CD4-positive, alpha-beta T cell (primary cell): ENCODE measurements at regions not wholly inside any gene's neighbourhood (a gene's known extent, or its start where the extent isn't known, plus 50 kb on each side); places are given as distances from the start of the nearest gene placed in this dataset.

Source experiments
- ATAC-seq: fragments of 200-7000 bp; cut with Tn5 transposase; one replicate; pipeline ENCODE4 v1.10.0; 2022; ENCODE audit warnings: mild to moderate bottlenecking; ENCODE audit not compliant: poor library complexity
- CTCF ChIA-PET: fragments of 350-600 bp; sonication (Branson Sonifier 250); formaldehyde crosslinking; loops from one replicate; lab custom pipeline; 2021; ENCODE audit warnings: antibody characterized with exemption, inconsistent platforms; lab: Charles Lee
- POLR2A ChIA-PET: fragments of 350-600 bp; sonication (Branson Sonifier 250); formaldehyde crosslinking; loops from one replicate; lab custom pipeline; 2021; ENCODE audit warnings: antibody characterized with exemption, inconsistent platforms; lab: Charles Lee
- DNase-seq, 14 experiments: peaks; one replicate each; pipeline ENCODE4 v3.0.0-alpha.2; 2013 to 2020; ENCODE audit warnings: mixed read lengths in 2 of 14
- H3K27ac ChIP-seq, 2 donors: one replicate each; pipeline versions ENCODE4 v1.5.1 to v1.7.0; 2013; ENCODE audit warnings: low read length in 2 of 2, low read depth in 1 of 2, mild to moderate bottlenecking in 1 of 2
- H3K27me3 ChIP-seq, 2 experiments: 1 replicate in 1 of 2; 2 replicates in 1 of 2; pipeline versions ENCODE4 v1.6.1 to v1.7.0; 2013; ENCODE audit warnings: low read length in 2 of 2, control low read depth in 1 of 2, mild to moderate bottlenecking in 1 of 2, moderate library complexity in 1 of 2; ENCODE audit not compliant: insufficient read depth in 2 of 2, control insufficient read depth in 1 of 2
- H3K36me3 ChIP-seq: one replicate; pipeline ENCODE4 v1.6.1; 2013; ENCODE audit warnings: low read length, control low read depth; ENCODE audit not compliant: insufficient read depth
- H3K4me1 ChIP-seq: one replicate; pipeline ENCODE4 v1.6.1; 2013; ENCODE audit warnings: low read length, control low read depth; ENCODE audit not compliant: insufficient read depth
- H3K4me3 ChIP-seq: one replicate; pipeline ENCODE4 v1.5.1; 2013; ENCODE audit warnings: mild to moderate bottlenecking, low read length, moderate library complexity
- H3K9me3 ChIP-seq, 2 experiments: 1 replicate in 1 of 2; 2 replicates in 1 of 2; pipeline versions ENCODE4 v1.6.1 to v1.7.0; 2013; ENCODE audit warnings: low read length in 2 of 2, mild to moderate bottlenecking in 2 of 2, control low read depth in 1 of 2, moderate library complexity in 1 of 2; ENCODE audit not compliant: control insufficient read depth in 1 of 2, insufficient read depth in 1 of 2
- H3K27ac Mint-ChIP-seq: one replicate; pipeline ENCODE4 v1.8.0; 2020; ENCODE audit warnings: mixed read lengths
- H3K27me3 Mint-ChIP-seq: one replicate; pipeline ENCODE4 v1.8.0; 2021; ENCODE audit warnings: mixed read lengths
- H3K36me3 Mint-ChIP-seq: one replicate; pipeline ENCODE4 v1.8.0; 2021; ENCODE audit warnings: low read depth, mixed read lengths
- H3K4me1 Mint-ChIP-seq: one replicate; pipeline ENCODE4 v1.8.0; 2021; ENCODE audit warnings: low read depth, mixed read lengths
- H3K4me3 Mint-ChIP-seq: one replicate; pipeline ENCODE4 v1.8.0; 2020; ENCODE audit warnings: mild to moderate bottlenecking, mixed read lengths
- H3K9me3 Mint-ChIP-seq: one replicate; pipeline ENCODE4 v1.8.0; 2020; ENCODE audit warnings: mixed read lengths
- CTCF ChIP-seq: fragments of 200-600 bp; IDR thresholded peaks from one replicate; pipeline ENCODE4 v1.8.0; 2022; ENCODE audit warnings: antibody characterized with exemption, mild to moderate bottlenecking
- intact Hi-C, 2 experiments: fragments of 100-400 bp; cut with DNase I in 1 of 2; cut with micrococcal nuclease in 1 of 2; formaldehyde crosslinking; loops; one replicate each; pipeline versions ENCODE4 v1.15.1 to v1.9.0; 2023 to 2025; cut with DNase I, micrococcal nuclease

- Histone ChIP-seq H3K27me3 (no peaks in the 10 kb centered on the region), H3K27ac (no peak overlapping the region), H3K4me1 (no peaks in the 10 kb centered on the region), H3K4me3 (no peak overlapping the region), H3K36me3 (no peaks in the 10 kb centered on the region), H3K9me3 (no peaks in the 10 kb centered on the region)
- H3K27me3 Mint-ChIP-seq, result no peaks in the 10 kb centered on the region
- CTCF ChIA-PET, result no interaction called here
- H3K36me3 Mint-ChIP-seq, result no peaks in the 10 kb centered on the region
- DNase-seq, result no peak
- ATAC-seq, result no peak
- H3K4me1 Mint-ChIP-seq, result no peaks in the 10 kb centered on the region
- no peaks in the 10 kb centered on the region for H3K9me3 Mint-ChIP-seq
- POLR2A ChIA-PET, result no interaction called here
- H3K4me3 Mint-ChIP-seq, result no peak overlapping the region
- H3K27ac Mint-ChIP-seq, result no peak overlapping the region
- TF ChIP-seq CTCF, result no peak
- intact Hi-C loops, result no loop called here
Observed at GRCh38 chr9:82890865-82891264, 172.1 kb downstream of the RASEF start.

GRCh38 chr9:82891321-82891720 is 171.6 kb downstream of the RASEF start:
- H3K4me3 Mint-ChIP-seq, result no peak overlapping the region

GRCh38 chr9:82893549-82893948 is 169.4 kb downstream of the RASEF start:
- Histone ChIP-seq H3K4me1 (no peaks in the 10 kb centered on the region), H3K27ac (no peak overlapping the region), H3K27me3 (no peaks in the 10 kb centered on the region), H3K4me3 (no peak overlapping the region), H3K36me3 (no peaks in the 10 kb centered on the region), H3K9me3 (no peaks in the 10 kb centered on the region)
- ChIA-PET POLR2A (no interaction called here), CTCF (no interaction called here)
- no peaks in the 10 kb centered on the region for H3K27me3 Mint-ChIP-seq
- no peaks in the 10 kb centered on the region for H3K9me3 Mint-ChIP-seq
- no peaks in the 10 kb centered on the region for H3K4me1 Mint-ChIP-seq
- ATAC-seq (no peak), DNase-seq (no peak)
- TF ChIP-seq CTCF, result no peak
- intact Hi-C loops, result no loop called here
- no peaks in the 10 kb centered on the region for H3K36me3 Mint-ChIP-seq
- no peak overlapping the region for H3K27ac Mint-ChIP-seq
- no peak overlapping the region for H3K4me3 Mint-ChIP-seq

More at GRCh38 chr9:82891321-82891720, 171.6 kb downstream of the RASEF start:
- H3K27ac ChIP-seq, result no peak overlapping the region
- no peaks in the 10 kb centered on the region for H3K27me3 Mint-ChIP-seq
- no peak for TF ChIP-seq CTCF
- intact Hi-C loops, result no loop called here
- CTCF ChIA-PET, result no interaction called here
- no peaks in the 10 kb centered on the region for H3K4me1 Mint-ChIP-seq
- no peak overlapping the region for H3K27ac Mint-ChIP-seq
- no peaks in the 10 kb centered on the region for H3K36me3 Mint-ChIP-seq
- no peaks in the 10 kb centered on the region for H3K4me1 ChIP-seq
- no peaks in the 10 kb centered on the region for H3K9me3 ChIP-seq
- H3K36me3 ChIP-seq, result no peaks in the 10 kb centered on the region
- POLR2A ChIA-PET, result no interaction called here
- H3K27me3 ChIP-seq, result no peaks in the 10 kb centered on the region
- DNase-seq (no peak), ATAC-seq (no peak)
- no peaks in the 10 kb centered on the region for H3K9me3 Mint-ChIP-seq
- H3K4me3 ChIP-seq, result no peak overlapping the region
